GM12892 (cell line): ENCODE measurements at regions not wholly inside any gene's neighbourhood (a gene's known extent, or its start where the extent isn't known, plus 50 kb on each side); places are given as distances from the start of the nearest gene placed in this dataset.

Source experiments
- POLR2AphosphoS5 ChIP-seq: IDR thresholded peaks from 2 replicates; pipeline ENCODE4 v1.6.1; 2011; ENCODE audit warnings: low read depth, low read length, control low read depth
- TAF1 ChIP-seq: IDR thresholded peaks from 2 replicates; pipeline ENCODE4 v1.6.1; 2011; ENCODE audit warnings: low read depth, mild to moderate bottlenecking, control low read depth, low read length, borderline replicate concordance

DNA sequence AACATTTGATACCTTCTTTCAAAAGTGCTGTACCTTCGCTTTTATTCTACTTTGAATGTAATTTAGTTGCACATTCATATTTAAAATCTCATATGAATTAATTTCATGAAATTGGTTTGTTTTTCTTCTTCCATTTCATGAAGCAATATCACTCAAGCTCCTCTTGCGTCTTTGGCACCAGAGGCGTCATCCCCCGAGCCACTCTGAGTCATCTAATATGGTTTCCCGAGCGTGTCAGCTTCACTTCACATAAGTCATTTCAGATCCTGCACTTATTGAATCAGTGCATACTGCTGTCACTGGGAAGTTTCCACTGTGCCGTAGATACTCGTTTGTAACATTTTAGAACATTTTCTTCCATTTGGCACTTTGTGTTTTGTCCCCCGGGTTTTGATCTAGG is 105.6 kb downstream of the SLC25A47 start:
- TF ChIP-seq POLR2AphosphoS5, result no peak
- TF ChIP-seq TAF1, result no peak
